Activated naive CD8-positive, alpha-beta T cell treated with anti-CD3 and anti-CD28 coated beads for 36 hours (primary cell): ENCODE measurements at regions not wholly inside any gene's neighbourhood (a gene's known extent, or its start where the extent isn't known, plus 50 kb on each side); places are given as distances from the start of the nearest gene placed in this dataset.

Source experiments
- DNase-seq: peaks from one replicate; pipeline ENCODE4 v3.0.0; 2021
- H3K27ac Mint-ChIP-seq: one replicate; pipeline ENCODE4 v1.8.0; 2022; ENCODE audit warnings: mild to moderate bottlenecking, moderate library complexity, mixed read lengths
- H3K27me3 Mint-ChIP-seq: one replicate; pipeline ENCODE4 v1.8.0; 2022; ENCODE audit warnings: mild to moderate bottlenecking, mixed read lengths
- H3K36me3 Mint-ChIP-seq: one replicate; pipeline ENCODE4 v1.8.0; 2021; ENCODE audit warnings: mild to moderate bottlenecking, mixed read lengths
- H3K4me1 Mint-ChIP-seq: one replicate; pipeline ENCODE4 v1.8.0; 2021; ENCODE audit warnings: mixed read lengths
- H3K4me3 Mint-ChIP-seq: one replicate; pipeline ENCODE4 v1.8.0; 2022; ENCODE audit warnings: mild to moderate bottlenecking, moderate library complexity, mixed read lengths
- H3K9me3 Mint-ChIP-seq: one replicate; pipeline ENCODE4 v1.8.0; 2022; ENCODE audit warnings: mixed read lengths

DNA sequence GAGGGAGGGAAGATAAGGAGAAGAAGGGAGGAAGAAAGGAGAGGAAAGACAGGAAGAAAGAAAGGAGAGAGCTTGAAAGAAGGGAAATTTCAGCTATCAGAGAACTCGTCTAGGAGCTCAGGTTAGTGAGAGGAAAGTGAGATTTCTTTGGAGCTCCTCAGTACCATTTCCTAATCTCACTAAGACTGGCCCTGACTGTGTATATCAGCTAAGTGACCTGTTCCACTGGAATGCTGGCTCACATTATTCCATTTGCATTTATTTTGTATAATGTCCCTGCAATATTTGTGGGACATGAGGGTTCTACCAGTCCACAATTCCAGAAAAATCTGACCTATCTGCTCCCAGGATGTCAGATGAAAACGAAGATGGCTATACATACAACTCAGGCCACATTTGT, 114.7 kb upstream of the CELF2 start:
- Mint-ChIP-seq H3K36me3 (no peaks in the 10 kb centered on the region), H3K4me3 (no peak overlapping the region), H3K27ac (no peak overlapping the region), H3K4me1 (no peaks in the 10 kb centered on the region), H3K9me3 (no peaks in the 10 kb centered on the region), H3K27me3 (peaks cover 3% of the 10 kb centered on the region)
- DNase-seq, result no peak

DNA sequence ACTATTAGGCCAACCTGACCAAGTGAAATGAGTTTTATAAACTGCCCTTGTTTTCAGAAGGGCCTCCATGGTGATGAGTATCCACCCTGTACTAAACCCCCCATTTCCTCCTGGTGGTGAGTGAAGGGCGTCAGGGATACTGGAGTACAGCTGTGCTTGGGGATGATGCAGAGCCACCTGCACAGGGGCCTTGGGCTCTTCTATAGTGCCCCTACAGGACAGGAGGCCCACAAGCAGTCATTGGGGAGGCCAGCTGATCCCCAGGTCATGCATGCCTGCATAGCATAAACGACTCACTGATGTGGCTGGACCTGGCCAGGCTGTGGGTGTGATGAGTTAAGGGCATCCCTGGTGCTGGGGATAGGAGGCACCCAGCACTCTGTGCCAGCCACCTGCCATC, 114.1 kb upstream of the CELF2 start:
- peaks cover 4% of the 10 kb centered on the region for H3K27me3 Mint-ChIP-seq
- H3K27ac Mint-ChIP-seq, result no peak overlapping the region
- no peaks in the 10 kb centered on the region for H3K9me3 Mint-ChIP-seq
- no peaks in the 10 kb centered on the region for H3K36me3 Mint-ChIP-seq
- H3K4me1 Mint-ChIP-seq, result no peaks in the 10 kb centered on the region
- H3K4me3 Mint-ChIP-seq, result no peak overlapping the region
- no peak for DNase-seq

DNA sequence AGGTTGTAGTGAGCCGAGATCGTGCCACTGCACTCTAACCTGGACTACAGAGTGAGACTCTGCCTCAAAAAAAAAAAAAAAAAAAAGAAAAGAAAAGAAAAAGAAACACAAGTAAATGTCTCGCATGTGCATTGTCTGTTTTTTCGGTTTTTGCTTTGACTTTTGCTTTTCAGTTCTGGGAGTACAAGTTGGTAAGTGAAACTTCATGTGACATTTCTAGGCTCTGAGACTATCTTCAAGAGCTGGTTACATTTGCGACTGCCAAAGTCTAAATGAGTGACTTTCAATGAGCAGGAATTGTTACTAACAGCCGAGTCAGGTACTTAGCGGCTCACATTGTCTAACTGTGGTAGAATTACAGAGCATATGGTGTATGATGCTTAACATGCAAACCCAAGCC, 107.0 kb upstream of the CELF2 start:
- Mint-ChIP-seq H3K27ac (no peak overlapping the region), H3K4me3 (no peak overlapping the region), H3K9me3 (no peaks in the 10 kb centered on the region), H3K36me3 (no peaks in the 10 kb centered on the region), H3K4me1 (no peaks in the 10 kb centered on the region), H3K27me3 (peaks cover 8% of the 10 kb centered on the region)
- no peak for DNase-seq

DNA sequence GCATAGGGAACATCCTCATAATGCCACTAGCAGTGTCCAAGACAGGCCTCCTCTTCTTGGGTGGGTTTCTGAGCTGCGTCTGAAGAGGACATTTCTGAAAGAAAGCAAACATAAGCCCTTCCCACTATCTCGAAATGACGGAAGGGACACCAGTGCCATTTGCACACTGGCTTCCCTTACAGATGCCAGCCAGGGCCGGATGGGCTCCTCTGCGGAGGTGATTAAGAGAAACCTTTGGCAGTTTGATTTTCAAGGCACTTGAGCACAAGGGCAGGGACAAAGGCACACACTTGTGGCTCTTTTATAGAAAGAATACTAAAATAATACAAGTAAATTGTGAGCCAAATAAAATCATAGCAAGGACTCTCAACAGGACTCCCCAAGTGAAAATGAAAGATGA, 106.6 kb upstream of the CELF2 start:
- Mint-ChIP-seq H3K4me1 (no peaks in the 10 kb centered on the region), H3K9me3 (no peaks in the 10 kb centered on the region), H3K4me3 (no peak overlapping the region), H3K27me3 (peaks cover 8% of the 10 kb centered on the region), H3K27ac (no peak overlapping the region), H3K36me3 (no peaks in the 10 kb centered on the region)
- no peak for DNase-seq

DNA sequence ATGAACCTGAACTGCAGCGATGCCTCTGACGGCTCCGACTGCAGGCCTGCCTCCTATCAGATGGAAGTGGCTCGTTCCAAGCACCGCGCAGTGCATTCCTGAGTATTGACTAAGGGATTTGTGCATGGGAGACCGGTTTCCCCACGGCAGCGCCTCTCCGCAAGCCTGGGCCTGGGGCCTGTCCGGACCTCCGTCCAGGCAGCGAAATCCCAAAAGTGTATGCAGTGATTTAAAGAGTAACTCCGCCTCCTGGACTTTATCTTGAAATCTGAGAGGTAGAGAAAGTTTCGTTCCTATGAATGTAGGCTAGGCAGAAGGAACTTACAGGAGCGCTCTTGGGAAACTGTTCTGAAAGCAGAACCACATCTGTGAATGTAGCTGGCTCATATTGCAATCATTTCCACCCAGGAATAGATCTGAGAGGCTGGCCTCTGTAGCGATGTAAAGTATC, 106.2 kb upstream of the CELF2 start:
- Mint-ChIP-seq H3K4me1 (no peaks in the 10 kb centered on the region), H3K9me3 (no peaks in the 10 kb centered on the region), H3K27me3 (peaks cover 8% of the 10 kb centered on the region), H3K36me3 (no peaks in the 10 kb centered on the region), H3K27ac (no peak overlapping the region), H3K4me3 (no peak overlapping the region)
- no peak for DNase-seq

DNA sequence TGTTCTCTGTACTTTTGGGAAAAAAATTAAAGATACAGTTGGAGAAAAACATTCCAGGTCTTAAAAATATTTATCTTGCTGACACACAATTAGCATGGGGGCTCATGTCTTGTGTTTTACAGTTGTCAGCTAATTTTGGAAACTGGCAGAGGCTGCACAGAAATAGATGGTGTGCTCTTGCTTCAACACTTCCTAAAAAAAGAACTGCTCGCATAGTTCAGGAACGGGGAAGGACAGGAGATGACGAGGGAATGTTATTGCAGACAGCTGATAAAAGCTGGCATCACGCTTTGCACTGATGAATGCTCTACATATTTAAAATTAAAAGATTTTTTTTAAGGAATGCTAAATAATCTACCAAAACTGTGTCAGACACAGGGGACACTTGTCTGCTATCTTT, 103.5 kb upstream of the CELF2 start:
- Mint-ChIP-seq H3K4me3 (no peak overlapping the region), H3K9me3 (no peaks in the 10 kb centered on the region), H3K4me1 (no peaks in the 10 kb centered on the region), H3K27me3 (peaks cover 10% of the 10 kb centered on the region), H3K27ac (no peak overlapping the region), H3K36me3 (no peaks in the 10 kb centered on the region)
- DNase-seq, result no peak

DNA sequence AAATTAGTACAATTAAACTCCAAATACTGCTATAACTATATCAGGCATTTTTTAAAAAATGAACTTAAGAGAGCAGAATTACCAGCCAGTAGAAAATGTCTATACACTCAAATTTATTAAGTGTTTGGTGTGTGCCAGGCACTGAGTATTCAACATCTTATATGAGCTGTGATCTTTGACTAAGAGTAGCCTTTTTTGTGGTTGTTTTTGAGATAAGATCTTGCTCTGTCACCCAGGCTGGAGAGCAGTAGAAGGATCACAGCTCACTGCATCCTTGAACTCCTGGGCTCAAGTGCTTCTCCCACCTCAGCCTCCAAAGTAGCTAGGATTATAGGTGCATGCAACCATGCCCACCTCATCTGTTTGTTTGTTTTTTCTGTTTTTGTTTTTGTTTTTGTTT, 102.5 kb upstream of the CELF2 start:
- Mint-ChIP-seq H3K4me3 (no peak overlapping the region), H3K4me1 (no peaks in the 10 kb centered on the region), H3K36me3 (no peaks in the 10 kb centered on the region), H3K27me3 (peaks cover 13% of the 10 kb centered on the region), H3K9me3 (no peaks in the 10 kb centered on the region), H3K27ac (no peak overlapping the region)
- DNase-seq, result no peak

DNA sequence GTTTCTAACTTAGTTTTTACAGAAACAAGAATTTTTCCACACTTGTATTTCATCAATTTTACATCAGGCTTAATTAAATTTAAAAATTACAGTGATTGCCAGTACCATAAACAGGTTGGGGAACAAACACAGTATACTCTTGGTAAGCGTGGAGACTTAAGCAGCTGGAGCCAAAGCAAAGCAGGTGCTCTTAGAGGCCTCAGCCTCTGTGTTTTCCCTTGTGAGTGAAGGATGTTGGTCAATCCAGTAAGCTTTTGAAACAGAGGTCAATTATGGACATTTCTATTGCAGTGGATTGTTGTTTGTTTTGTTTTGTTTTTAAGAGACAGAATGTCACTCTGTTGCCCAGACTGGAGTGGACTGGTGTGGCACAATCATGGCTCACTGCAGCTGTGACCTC, 100.6 kb upstream of the CELF2 start:
- DNase-seq, result no peak
- H3K4me1 Mint-ChIP-seq, result no peaks in the 10 kb centered on the region
- peaks cover 16% of the 10 kb centered on the region for H3K27me3 Mint-ChIP-seq
- no peaks in the 10 kb centered on the region for H3K36me3 Mint-ChIP-seq
- no peak overlapping the region for H3K4me3 Mint-ChIP-seq
- no peaks in the 10 kb centered on the region for H3K9me3 Mint-ChIP-seq
- no peak overlapping the region for H3K27ac Mint-ChIP-seq

DNA sequence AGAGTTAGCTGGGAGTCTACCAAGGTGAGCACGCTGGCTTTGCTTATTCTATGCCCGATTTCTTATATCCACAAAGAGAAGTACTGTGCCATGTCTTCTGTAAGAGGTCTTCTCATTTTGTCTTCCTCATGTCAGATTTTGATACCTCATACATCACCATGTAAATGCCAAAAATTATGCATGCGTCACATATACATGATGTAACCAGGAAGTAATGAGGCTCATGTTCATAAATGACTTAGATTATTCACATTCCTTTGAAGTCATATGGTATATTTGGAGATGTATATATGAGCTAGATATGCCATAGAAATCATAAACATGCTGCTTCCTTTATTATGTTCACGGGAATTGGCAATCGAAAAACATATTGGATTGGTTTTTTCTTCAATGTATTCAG, 97.7 kb upstream of the CELF2 start:
- Mint-ChIP-seq H3K36me3 (no peaks in the 10 kb centered on the region), H3K27me3 (peaks cover 12% of the 10 kb centered on the region)

DNA sequence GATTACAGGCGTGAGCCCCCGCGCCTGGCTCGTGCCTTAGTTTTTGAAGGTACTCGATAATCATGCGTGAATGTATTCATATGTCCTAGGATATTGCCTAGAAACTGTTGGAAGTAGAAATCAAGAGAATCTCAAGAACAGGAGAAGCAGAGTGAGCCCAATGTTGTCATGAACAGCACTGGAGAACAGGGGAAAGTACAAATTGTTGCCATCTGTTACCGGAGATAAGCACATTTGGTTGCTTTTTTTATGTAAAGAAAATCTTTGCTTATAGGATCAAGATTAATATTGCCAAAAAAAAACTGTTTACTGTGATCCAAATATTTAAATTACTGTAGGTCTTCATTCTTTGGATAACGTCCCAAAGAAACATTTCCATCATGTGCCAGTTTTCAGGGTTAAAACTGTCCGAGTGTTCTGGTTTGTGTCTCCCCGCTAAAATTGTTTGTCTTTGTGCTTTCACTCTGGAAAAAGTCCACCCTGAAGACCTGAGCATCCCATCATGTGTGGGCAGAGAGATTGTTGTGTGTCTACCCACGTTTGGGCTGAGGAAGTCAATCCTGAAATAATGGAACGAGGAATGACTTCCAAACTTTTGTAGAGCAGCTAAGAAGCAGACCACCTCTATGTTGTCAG, 95.7 kb upstream of the CELF2 start:
- Mint-ChIP-seq H3K27ac (no peak overlapping the region), H3K36me3 (no peaks in the 10 kb centered on the region), H3K4me3 (no peak overlapping the region), H3K27me3 (peaks cover 12% of the 10 kb centered on the region), H3K4me1 (no peaks in the 10 kb centered on the region), H3K9me3 (no peaks in the 10 kb centered on the region)
- no peak for DNase-seq

More for the DNA sequence above, 97.7 kb upstream of the CELF2 start:
- DNase-seq, result no peak
- no peaks in the 10 kb centered on the region for H3K4me1 Mint-ChIP-seq
- H3K27ac Mint-ChIP-seq, result no peak overlapping the region
- no peak overlapping the region for H3K4me3 Mint-ChIP-seq
- no peaks in the 10 kb centered on the region for H3K9me3 Mint-ChIP-seq

DNA sequence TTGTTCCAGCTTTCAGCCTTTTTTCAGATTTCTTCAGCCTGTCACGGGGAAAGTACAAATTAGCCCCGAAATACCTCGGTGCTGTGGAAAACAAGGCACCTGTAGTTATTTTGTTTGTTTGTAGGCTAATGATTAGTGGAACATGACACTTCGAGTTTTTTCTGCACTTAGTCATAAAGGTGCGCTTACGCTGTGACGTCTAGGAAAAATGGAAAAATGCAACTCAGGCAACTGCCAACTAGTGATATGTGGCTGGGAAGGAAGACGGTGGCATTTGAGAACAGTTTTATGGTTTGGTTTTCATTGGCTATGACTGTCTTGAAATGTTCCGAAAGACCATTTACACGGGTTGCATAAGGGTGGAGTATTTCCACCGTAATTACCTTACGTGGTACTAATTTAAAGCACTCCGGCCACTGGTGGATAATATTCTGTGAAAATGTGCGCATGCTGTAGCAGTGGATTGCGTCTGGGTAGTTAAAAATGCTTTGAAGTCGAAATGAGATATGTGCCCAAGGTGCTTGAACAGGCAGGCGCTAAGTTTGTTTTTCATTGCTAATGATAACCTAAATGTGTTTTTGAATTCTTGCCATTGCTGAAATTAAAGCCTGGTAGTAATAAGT, 94.5 kb upstream of the CELF2 start:
- peaks cover 6% of the 10 kb centered on the region for H3K27me3 Mint-ChIP-seq
- H3K27ac Mint-ChIP-seq, result no peak overlapping the region
- DNase-seq, result no peak
- no peak overlapping the region for H3K4me3 Mint-ChIP-seq
- H3K4me1 Mint-ChIP-seq, result no peaks in the 10 kb centered on the region
- H3K9me3 Mint-ChIP-seq, result no peaks in the 10 kb centered on the region
- no peaks in the 10 kb centered on the region for H3K36me3 Mint-ChIP-seq

DNA sequence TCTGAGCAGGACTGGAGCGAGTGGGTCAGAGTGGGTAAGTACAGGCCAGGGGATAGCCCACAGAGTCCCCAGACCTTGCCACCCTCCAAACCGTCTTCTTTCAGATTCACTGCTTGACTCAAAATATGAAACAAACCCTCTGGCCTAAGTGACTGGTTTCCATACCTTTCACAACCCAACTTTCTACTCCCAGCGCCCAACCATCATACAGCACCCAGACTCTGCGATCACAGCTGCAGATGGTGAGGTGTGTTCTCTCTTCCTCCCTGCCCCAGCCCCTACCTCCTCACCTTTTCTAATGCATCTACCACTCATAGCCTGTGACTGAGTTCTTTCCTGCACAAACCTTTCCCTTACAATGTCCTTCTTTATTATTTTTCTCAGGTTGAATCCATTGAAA, 92.0 kb upstream of the CELF2 start:
- H3K4me1 Mint-ChIP-seq, result no peaks in the 10 kb centered on the region
- DNase-seq, result no peak
- no peaks in the 10 kb centered on the region for H3K9me3 Mint-ChIP-seq
- H3K27ac Mint-ChIP-seq, result no peak overlapping the region
- no peaks in the 10 kb centered on the region for H3K36me3 Mint-ChIP-seq
- no peak overlapping the region for H3K4me3 Mint-ChIP-seq
- no peaks in the 10 kb centered on the region for H3K27me3 Mint-ChIP-seq

DNA sequence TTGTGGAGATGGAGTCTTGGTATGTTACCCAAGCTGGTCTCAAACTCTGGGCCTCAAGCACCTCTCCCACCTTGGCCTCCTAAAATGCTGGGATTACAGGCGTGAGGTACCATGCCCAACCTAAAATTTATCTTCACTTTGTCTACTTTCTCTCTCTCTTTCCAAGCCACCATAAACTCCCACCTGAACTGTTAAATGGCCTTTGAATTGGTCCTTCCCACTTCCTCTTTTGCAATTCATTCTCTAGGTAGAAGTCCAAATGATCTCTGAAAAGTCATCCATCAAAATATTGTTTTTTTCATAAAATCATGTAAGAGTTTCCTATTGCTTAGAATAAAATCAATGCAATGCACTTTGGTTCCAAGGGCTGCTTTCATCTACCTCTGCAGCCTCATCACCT, 90.1 kb upstream of the CELF2 start:
- Mint-ChIP-seq H3K27ac (no peak overlapping the region), H3K36me3 (no peaks in the 10 kb centered on the region), H3K27me3 (no peaks in the 10 kb centered on the region), H3K9me3 (no peaks in the 10 kb centered on the region), H3K4me1 (no peaks in the 10 kb centered on the region), H3K4me3 (no peak overlapping the region)
- DNase-seq, result no peak

DNA sequence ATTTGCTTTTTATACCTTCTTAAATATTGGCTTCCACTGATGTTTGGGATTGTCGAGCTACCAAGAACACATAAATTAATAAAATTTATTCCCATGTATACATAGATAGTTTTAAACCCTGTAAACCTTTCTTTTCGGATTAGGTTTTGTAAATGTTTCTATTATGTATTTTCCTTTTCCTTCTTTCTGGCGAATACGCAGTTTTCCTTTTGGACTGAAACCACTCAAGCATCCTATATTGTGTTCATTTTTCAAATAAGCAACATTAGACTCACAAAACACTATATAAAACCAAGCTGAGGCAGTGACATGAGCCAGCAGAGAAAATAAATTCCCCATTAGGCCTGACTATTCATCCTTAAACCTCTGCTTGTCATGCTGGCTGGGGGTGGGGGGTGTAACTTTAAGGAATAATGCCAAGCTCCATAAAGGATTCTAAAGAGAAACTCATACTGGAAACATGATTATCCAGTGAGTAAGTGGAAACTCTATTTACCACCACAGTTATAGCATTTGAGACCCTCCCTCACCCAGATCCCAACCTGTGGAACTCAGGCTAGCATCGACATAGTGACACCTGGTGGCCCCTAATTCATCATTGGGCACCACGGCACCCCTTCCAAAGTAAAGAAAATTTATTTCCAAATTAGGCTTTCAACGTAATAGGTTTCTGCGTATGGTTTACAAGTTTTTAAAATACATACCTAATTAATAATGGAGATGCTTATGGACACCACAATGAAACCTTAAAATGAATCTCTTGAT, 86.5 kb upstream of the CELF2 start:
- Mint-ChIP-seq H3K36me3 (no peaks in the 10 kb centered on the region), H3K27ac (no peak overlapping the region), H3K4me1 (no peaks in the 10 kb centered on the region), H3K27me3 (no peaks in the 10 kb centered on the region), H3K4me3 (no peak overlapping the region), H3K9me3 (no peaks in the 10 kb centered on the region)
- DNase-seq, result no peak

DNA sequence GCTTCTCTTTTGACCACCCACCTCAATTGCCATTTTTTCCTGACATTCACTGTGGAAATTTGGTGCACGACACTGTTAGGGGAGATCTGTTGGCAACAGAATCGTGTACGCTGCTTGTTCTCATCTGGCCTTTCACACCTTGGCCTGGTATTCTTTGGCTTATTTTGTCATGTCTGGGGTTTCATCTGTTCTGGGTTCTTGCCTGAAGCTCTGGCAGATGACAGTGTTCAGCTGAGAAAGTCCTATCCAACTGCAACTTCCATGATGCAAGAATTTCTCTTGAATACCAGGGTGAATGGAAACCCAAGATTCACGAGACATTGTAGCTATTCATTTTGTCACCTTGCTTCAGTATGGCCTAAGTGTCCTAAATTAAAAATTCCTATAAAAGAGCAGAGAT, 82.6 kb upstream of the CELF2 start:
- Mint-ChIP-seq H3K9me3 (no peaks in the 10 kb centered on the region), H3K4me3 (no peak overlapping the region), H3K4me1 (no peaks in the 10 kb centered on the region), H3K27me3 (no peaks in the 10 kb centered on the region), H3K36me3 (no peaks in the 10 kb centered on the region), H3K27ac (no peak overlapping the region)
- no peak for DNase-seq

DNA sequence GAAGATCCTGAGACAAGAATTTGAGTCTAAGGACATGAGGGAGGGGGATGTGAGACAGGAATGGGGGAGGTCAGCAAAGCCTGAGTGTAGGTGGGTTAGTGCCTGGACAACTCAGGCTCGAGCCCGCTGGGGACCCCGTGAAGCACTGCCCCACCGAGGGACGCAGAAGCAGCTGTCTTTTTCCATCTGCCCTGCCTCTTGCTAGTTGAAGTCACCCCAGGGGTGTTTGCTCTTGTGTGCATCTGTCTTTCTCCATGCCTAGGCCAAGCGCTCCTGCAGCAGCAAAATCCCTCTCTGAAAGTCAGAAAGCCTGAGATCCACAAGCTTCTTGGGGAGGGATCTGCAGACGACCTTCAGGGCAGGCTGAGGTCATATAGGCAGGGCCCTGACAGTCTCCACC, 79.0 kb upstream of the CELF2 start:
- no peak overlapping the region for H3K4me3 Mint-ChIP-seq
- no peaks in the 10 kb centered on the region for H3K4me1 Mint-ChIP-seq
- H3K36me3 Mint-ChIP-seq, result peaks cover 4% of the 10 kb centered on the region

More for the DNA sequence above, 79.0 kb upstream of the CELF2 start:
- Mint-ChIP-seq H3K27ac (no peak overlapping the region), H3K9me3 (no peaks in the 10 kb centered on the region), H3K27me3 (peaks cover 6% of the 10 kb centered on the region)
- no peak for DNase-seq
